ENCODE measurements at regions not wholly inside any gene's neighbourhood (a gene's known extent, or its start where the extent isn't known, plus 50 kb on each side); places are given as distances from the start of the nearest gene placed in this dataset.

DNA sequence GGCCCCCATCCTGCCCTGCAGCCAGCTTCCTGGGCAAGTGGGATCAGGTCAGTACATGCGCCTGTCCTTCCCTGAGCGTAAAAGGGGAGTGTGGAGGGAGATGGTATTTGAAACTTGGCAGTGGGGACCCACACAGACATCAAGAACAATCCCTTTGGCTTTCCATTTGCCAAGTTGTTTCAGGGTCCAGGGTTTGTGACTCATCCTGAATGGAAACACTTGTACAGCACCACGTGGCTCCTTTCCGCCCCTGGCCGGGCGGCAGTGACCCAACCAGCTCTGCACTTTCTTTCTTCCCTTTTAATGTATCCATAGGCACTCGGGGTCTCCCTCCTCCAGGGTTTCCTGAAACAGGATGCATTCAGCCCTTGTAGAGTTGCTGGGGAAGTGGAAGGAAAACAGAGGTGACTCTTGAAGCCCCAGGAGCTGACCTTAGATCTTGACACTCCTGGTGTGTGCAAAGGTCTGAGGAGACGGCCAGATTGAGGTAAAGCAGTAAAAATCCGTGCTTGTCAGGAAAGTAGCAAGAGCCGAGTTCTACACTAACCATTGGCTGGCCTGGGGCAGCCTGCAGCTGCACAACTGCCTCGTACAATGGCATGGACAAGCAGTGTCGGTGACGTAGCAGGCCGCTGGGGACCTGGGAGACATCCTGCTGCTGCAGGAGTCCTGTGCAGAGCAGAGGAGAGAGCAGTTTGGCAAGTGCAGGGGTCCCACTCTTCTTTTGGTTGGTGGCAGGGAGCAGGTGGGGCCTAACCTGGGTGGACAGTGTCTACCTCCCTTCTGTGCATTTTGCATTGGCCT is 189.8 kb downstream of the SNX19 start:
- TF ChIP-seq POLR2A (IDR thresholded peaks at IDR 0.05; ENCODE audit: low read length), result no peak
- no peak for TF ChIP-seq GATA1 (IDR thresholded peaks at IDR 0.05; ENCODE audit: low read depth, low read length)
